HCT116 (cell line): ENCODE measurements at regions not wholly inside any gene's neighbourhood (a gene's known extent, or its start where the extent isn't known, plus 50 kb on each side); places are given as distances from the start of the nearest gene placed in this dataset.

Source experiments
- ATF3 ChIP-seq: IDR thresholded peaks from 2 replicates; pipeline ENCODE4 v1.6.1; 2012
- CTCF ChIP-seq, 3 experiments: fragments of 200-600 bp in 1 of 3; sonication (generic) in 1 of 3; IDR thresholded peaks in 2 of 3; conservative IDR thresholded peaks in 1 of 3; 2 replicates each; pipeline ENCODE4 v1.5.1; 2012 to 2017; ENCODE audit warnings: low read depth in 2 of 3, low read length in 2 of 3, antibody characterized with exemption in 1 of 3, borderline replicate concordance in 1 of 3, control low read depth in 1 of 3, mild to moderate bottlenecking in 1 of 3, mixed read lengths in 1 of 3, mixed run types in 1 of 3, moderate library complexity in 1 of 3; ENCODE audit not compliant: insufficient read depth in 1 of 3
- POLR2A ChIP-seq: IDR thresholded peaks from 2 replicates; pipeline ENCODE4 v1.7.0; 2011; ENCODE audit warnings: borderline replicate concordance; ENCODE audit not compliant: insufficient read depth, insufficient read length; ENCODE audit errors: extremely low read depth
- RAD21 ChIP-seq: IDR thresholded peaks from 2 replicates; pipeline ENCODE4 v1.6.1; 2012; ENCODE audit warnings: low read depth, mild to moderate bottlenecking
- SIN3A ChIP-seq: IDR thresholded peaks from 2 replicates; pipeline ENCODE4 v1.6.1; 2012; ENCODE audit warnings: low read depth
- SP1 ChIP-seq: IDR thresholded peaks from 2 replicates; pipeline ENCODE4 v1.6.1; 2012; ENCODE audit warnings: low read depth
- TCF7L2 ChIP-seq: IDR thresholded peaks from 2 replicates; pipeline ENCODE4 v1.7.0; 2011; ENCODE audit warnings: borderline replicate concordance, inconsistent platforms; ENCODE audit not compliant: insufficient read depth, insufficient read length; ENCODE audit errors: extremely low read depth

- TF ChIP-seq CTCF (IDR thresholded peaks at IDR 0.05 in 2 of 3, conservative IDR thresholded peaks at IDR 0.05 in 1 of 3; ENCODE audit: borderline replicate concordance in 1 of 3, insufficient read depth in 1 of 3, low read depth in 2 of 3, low read length in 2 of 3) (no peak), SP1 (no peak), TCF7L2 (no peak), RAD21 (no peak), POLR2A (no peak), SIN3A (no peak), ATF3 (no peak)
These were observed 150.9 kb upstream of the CIBAR2 start for GRCh38 chr16:85263239-85263585.
